HG03520 (cell line): ENCODE measurements at regions not wholly inside any gene's neighbourhood (a gene's known extent, or its start where the extent isn't known, plus 50 kb on each side); places are given as distances from the start of the nearest gene placed in this dataset.

ENCODE experiments used
- ATAC-seq: cut with Tn5 transposase; IDR thresholded peaks from one replicate; pipeline ENCODE4 v1.9.1; 2021; ENCODE audit warnings: mild to moderate bottlenecking, moderate library complexity; ENCODE audit not compliant: unreplicated experiment

GRCh38 chr1:209509039-209509438 is 74.5 kb upstream of the CAMK1G start:
- ATAC-seq = no peak

- no peak for ATAC-seq
Observed at GRCh38 chr1:209510063-209510462, 73.5 kb upstream of the CAMK1G start.

- no peak for ATAC-seq
Observed at GRCh38 chr1:209511169-209511568, 72.3 kb upstream of the CAMK1G start.

GRCh38 chr1:209512821-209513220 is 70.7 kb upstream of the CAMK1G start:
- ATAC-seq = no peak

DNA sequence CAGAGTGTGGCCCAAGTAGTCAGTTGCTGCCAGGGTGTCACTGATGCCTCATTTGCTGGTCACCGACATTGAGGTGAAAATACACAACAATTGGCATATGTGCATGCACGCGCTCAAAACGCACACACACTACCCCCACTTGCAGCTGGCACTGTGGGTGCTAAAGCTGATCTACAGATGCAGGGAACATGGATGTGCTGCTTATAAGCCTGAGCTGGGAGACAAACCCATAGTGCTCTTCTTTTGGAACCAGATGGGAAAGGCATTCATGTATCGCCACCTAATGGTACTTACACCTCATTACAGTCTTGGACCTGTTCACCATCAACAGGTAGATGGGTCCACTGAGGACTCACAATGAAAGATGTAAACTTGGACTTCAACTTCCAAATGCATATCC is 70.3 kb upstream of the CAMK1G start:
- ATAC-seq = no peak

DNA sequence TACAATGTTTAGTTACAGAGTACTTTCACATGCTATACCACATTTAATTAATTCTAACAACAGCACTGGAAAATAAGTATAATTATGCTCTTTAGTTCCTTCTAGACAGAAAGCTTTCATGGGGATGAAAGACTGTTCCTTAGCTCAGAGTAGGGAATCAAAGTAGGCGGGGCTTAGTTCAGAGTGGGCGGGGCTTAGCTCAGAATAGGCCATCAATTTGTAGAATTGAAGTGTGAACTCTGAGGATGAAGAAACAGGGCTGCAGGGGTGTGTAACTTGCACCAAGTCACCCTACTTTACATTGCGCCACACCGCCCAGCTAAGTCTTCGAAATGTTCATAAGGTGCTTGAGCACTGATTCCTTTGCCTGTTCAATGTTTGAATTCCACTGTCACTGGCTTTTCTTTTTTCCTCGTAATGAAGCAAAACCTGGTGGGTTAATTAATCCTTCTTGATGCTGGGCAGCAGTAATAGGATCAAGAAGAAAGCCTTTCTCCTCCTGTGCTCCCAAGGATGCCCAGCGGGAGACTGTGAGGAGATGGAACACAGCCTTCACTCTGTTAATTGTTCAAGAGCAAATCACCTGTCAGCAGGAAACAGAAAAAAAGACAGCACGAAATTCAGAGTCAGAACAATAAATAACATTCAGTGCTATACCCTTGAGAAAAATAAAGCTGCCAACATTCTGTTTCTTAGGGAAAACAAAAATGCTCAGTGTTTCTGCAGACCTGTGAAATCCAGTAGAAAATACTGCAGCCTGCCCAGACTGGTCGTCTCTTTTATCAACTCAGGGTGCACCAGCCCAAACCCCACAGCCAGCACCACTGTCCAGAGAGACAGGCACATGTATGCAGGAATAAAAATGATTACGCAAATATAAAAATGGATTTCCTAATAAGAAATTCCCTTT is 66.5 kb upstream of the CAMK1G start:
- ATAC-seq = no peak

DNA sequence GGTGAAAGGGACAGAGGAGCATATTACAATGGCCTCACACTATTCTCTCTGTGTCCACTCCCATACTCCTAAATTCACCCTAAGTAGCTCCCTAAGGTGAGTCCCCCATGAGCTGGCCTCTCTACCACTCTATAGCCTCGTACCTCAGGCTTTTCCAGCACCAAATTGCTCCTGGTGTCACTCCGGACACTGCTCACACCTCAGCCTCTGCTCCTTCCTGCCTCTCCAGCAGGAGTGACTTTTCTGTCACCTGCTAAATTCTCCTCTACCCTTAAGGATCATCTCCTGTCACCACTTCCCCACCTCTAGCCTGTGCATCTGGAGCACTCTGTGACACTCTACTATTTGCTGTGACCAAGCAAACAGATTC is 65.8 kb upstream of the CAMK1G start:
- no peak for ATAC-seq

- no peak for ATAC-seq
Observed at GRCh38 chr1:209519786-209520185, 63.7 kb upstream of the CAMK1G start.

DNA sequence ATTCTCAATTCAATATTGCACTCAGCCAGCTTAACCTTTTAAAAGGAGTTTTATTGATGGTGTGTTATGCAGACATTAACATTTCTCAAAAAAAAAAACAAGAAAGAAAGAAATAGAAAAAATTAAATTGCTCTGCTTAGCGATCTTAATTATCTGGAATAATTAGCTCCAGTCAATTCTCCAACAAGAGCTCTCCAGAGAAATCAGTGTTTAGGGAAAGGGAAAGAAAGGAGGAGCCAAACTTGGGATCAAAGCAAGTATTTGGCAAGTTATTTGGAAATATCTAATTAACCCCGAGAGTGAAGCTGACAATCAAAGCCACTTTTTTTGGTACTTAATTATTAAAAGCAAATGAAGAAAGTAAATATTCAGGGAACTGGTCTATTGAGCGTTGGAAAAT is 60.7 kb upstream of the CAMK1G start:
- ATAC-seq = no peak

- ATAC-seq = no peak
Observed at GRCh38 chr1:209526137-209526536, 57.4 kb upstream of the CAMK1G start.

DNA sequence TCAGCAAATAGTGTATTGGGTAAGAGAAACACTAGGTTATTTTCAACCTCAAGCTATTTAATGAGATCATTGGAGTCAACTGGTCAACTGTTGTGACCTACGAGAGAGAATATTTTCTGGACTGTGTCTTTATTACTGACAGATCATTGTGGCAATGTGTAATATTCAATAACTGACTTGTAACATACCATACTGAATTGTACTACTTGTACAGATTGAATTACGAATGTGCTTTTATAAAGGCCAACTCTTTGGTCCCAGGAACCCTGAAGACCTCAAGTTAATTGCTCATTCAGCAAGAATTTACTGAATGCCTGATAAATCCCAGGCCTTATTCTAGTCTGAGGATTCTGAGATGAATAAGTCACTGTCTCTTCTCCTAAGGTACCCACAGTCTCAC is 56.1 kb upstream of the CAMK1G start:
- ATAC-seq = no peak

GRCh38 chr1:209527993-209528717 is 55.4 kb upstream of the CAMK1G start:
- ATAC-seq = no peak

DNA sequence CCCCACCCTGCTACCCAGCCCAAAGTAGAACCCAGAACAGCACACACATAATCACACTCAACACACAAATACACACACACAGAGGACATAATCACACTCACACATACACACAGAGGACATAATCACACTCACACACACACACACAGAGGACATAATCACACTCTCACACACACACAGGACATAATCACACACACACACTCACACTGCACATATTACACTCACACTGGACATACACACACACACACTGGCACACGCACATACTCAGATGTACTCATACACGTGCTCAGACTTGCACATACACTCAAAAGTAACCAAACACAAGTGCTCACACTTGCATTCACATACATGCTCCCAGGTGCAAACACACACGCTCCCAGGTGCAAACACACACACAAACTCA is 54.3 kb upstream of the CAMK1G start:
- no peak for ATAC-seq

DNA sequence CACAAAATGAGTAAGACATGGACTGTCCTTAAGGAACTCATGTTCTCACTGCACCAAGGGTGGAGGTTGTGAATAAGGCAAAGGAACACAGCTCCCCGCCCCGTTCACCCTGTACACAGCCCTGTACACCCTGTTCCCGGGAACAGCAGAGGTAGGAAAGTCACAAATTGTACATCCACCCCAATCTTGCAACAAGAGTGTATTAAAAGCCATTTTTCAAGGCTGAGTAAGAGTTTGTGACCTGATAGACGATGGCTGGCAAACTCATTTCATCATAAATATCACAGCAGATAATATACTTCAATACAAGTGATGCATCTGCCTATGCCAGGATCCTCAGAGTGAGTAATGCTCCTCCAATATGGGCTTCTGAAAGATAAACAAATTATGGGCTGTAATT is 52.5 kb upstream of the CAMK1G start:
- no peak for ATAC-seq

GRCh38 chr1:209531549-209531948 is 52.0 kb upstream of the CAMK1G start:
- ATAC-seq = no peak
